ENCODE measurements at regions not wholly inside any gene's neighbourhood (a gene's known extent, or its start where the extent isn't known, plus 50 kb on each side); places are given as distances from the start of the nearest gene placed in this dataset.

DNA sequence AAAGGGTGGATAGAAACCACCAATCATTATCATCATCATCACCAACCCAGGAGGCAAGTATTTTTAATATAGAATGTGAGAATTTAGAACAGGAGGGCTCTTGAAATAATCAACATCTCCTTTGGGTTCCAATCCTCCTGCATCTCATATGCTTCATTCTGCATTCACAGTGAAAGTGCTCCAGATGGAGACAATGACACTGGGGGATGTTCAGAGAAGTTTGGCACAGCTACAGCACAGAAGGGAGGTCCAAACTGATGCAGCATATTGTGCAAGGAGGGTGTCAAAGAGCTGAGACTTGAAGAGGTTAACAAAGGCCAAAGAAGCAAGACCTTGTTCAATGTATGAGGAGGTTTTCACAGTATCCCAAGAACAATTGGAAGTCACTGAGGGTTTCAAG is 767.1 kb downstream of the NTRK3 start:
- TF ChIP-seq, protein P1, sequence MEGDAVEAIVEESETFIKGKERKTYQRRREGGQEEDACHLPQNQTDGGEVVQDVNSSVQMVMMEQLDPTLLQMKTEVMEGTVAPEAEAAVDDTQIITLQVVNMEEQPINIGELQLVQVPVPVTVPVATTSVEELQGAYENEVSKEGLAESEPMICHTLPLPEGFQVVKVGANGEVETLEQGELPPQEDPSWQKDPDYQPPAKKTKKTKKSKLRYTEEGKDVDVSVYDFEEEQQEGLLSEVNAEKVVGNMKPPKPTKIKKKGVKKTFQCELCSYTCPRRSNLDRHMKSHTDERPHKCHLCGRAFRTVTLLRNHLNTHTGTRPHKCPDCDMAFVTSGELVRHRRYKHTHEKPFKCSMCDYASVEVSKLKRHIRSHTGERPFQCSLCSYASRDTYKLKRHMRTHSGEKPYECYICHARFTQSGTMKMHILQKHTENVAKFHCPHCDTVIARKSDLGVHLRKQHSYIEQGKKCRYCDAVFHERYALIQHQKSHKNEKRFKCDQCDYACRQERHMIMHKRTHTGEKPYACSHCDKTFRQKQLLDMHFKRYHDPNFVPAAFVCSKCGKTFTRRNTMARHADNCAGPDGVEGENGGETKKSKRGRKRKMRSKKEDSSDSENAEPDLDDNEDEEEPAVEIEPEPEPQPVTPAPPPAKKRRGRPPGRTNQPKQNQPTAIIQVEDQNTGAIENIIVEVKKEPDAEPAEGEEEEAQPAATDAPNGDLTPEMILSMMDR (conservative IDR thresholded peaks at IDR 0.05; ENCODE audit: low read depth, low read length): no peak
- no peak for TF ChIP-seq EZH2 (IDR thresholded peaks at IDR 0.05; ENCODE audit: borderline replicate concordance, low read depth, low read length, poor library complexity, severe bottlenecking)

All from A673 (cell line).